ENCODE measurements at regions not wholly inside any gene's neighbourhood (a gene's known extent, or its start where the extent isn't known, plus 50 kb on each side); places are given as distances from the start of the nearest gene placed in this dataset.

DNA sequence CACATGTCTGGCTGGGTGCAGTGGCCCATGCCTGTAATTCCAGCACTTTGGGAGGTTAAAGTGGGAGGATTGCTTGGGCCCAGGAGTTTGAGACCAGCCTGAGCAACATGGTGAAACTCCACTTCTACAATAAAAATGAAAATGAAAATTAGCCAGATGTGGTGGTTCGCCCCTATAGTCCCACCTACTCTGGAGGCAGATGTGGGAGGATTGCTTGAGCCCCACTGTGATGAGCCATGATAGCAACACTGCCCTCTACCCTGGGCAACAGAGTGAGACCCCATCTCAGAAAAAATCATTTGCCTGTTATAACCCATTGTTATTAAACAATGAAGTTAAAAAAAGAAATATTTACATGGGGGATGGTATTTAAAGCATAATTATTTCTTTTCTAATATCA lies 240.1 kb upstream of the ZPLD1 start:
- TF ChIP-seq, protein P1, sequence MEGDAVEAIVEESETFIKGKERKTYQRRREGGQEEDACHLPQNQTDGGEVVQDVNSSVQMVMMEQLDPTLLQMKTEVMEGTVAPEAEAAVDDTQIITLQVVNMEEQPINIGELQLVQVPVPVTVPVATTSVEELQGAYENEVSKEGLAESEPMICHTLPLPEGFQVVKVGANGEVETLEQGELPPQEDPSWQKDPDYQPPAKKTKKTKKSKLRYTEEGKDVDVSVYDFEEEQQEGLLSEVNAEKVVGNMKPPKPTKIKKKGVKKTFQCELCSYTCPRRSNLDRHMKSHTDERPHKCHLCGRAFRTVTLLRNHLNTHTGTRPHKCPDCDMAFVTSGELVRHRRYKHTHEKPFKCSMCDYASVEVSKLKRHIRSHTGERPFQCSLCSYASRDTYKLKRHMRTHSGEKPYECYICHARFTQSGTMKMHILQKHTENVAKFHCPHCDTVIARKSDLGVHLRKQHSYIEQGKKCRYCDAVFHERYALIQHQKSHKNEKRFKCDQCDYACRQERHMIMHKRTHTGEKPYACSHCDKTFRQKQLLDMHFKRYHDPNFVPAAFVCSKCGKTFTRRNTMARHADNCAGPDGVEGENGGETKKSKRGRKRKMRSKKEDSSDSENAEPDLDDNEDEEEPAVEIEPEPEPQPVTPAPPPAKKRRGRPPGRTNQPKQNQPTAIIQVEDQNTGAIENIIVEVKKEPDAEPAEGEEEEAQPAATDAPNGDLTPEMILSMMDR (IDR thresholded peaks at IDR 0.05 in 4 of 5, conservative IDR thresholded peaks at IDR 0.05 in 1 of 5): no peak
- no peak for TF ChIP-seq POLR2A (IDR thresholded peaks at IDR 0.05)

Data from gastrocnemius medialis (tissue), 4 donors.